ENCODE measurements at regions not wholly inside any gene's neighbourhood (a gene's known extent, or its start where the extent isn't known, plus 50 kb on each side); places are given as distances from the start of the nearest gene placed in this dataset.

DNA sequence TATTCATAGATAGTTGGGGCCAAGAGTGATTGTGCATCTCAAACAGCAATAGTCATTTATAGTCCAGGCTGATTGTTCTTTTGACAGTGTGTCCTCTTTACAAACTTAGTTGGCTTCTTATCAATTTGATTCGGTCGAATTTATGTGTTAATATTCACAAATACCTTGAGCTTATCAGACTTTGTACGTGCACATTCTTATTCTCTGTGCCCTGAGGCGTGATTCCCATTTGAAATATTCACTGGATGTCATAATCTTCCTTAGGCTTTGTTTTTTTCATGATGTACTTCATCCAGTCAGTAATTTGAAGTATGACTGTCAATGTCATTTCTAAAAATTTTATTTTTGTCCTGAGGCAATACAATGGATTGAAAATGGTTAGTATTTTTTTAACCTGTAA is 263.5 kb upstream of the PCDH7 start:
- no peak for DNase-seq (ENCODE audit: low read depth)
- TF ChIP-seq, protein P1, sequence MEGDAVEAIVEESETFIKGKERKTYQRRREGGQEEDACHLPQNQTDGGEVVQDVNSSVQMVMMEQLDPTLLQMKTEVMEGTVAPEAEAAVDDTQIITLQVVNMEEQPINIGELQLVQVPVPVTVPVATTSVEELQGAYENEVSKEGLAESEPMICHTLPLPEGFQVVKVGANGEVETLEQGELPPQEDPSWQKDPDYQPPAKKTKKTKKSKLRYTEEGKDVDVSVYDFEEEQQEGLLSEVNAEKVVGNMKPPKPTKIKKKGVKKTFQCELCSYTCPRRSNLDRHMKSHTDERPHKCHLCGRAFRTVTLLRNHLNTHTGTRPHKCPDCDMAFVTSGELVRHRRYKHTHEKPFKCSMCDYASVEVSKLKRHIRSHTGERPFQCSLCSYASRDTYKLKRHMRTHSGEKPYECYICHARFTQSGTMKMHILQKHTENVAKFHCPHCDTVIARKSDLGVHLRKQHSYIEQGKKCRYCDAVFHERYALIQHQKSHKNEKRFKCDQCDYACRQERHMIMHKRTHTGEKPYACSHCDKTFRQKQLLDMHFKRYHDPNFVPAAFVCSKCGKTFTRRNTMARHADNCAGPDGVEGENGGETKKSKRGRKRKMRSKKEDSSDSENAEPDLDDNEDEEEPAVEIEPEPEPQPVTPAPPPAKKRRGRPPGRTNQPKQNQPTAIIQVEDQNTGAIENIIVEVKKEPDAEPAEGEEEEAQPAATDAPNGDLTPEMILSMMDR (IDR thresholded peaks at IDR 0.05; ENCODE audit: insufficient read depth, low read depth, low read length, missing control alignments) = no peak

DNA sequence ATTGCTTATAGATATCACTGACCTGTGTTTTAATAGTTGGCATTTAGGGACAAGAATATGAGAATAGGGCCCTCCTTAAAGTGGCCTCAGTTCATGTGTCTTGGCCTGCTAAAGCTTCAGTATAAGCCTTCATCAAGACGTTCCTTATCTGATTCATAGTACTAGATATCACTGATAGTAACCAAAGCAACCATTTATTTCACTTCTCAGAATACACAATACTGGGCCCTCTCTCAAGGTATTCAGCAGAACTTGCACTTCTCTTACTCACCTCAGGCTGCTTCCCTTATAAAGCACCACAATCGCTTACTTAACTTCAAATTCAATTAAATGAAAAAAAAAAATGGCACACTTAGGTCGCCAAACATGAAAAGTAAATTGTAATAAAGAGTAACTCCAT is 259.4 kb upstream of the PCDH7 start:
- no peak for DNase-seq (ENCODE audit: low read depth)
- no peak overlapping the region for H3K4me3 ChIP-seq (ENCODE audit: low read length)
- TF ChIP-seq, protein P1 (IDR thresholded peaks at IDR 0.05; ENCODE audit: insufficient read depth, low read depth, low read length, missing control alignments) = no peak

More for the DNA sequence above, 263.5 kb upstream of the PCDH7 start:
- H3K4me3 ChIP-seq (ENCODE audit: low read length) = no peak overlapping the region

DNA sequence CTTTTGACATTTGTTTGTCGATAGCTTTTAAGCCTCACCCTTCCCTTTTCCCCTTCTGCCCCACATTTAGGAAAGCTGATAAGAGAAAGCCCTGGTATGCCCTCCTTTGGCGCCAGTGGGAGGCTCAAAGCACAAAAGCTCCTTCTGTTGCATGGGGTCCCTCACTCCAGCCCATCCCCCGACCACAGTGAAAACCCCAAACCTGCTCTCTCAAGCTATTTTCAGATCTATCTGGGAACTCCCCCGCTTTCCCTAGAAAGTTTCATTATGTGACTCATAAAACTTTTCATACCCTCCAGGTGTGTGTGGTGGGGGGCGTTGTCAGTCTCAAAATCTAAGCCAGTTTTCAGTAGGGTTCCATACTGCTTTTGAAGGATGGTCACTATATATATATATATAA is 259.0 kb upstream of the PCDH7 start:
- TF ChIP-seq, protein P1 (IDR thresholded peaks at IDR 0.05; ENCODE audit: insufficient read depth, low read depth, low read length, missing control alignments) = no peak
- H3K4me3 ChIP-seq (ENCODE audit: low read length) = no peak overlapping the region
- no peak for DNase-seq (ENCODE audit: low read depth)

DNA sequence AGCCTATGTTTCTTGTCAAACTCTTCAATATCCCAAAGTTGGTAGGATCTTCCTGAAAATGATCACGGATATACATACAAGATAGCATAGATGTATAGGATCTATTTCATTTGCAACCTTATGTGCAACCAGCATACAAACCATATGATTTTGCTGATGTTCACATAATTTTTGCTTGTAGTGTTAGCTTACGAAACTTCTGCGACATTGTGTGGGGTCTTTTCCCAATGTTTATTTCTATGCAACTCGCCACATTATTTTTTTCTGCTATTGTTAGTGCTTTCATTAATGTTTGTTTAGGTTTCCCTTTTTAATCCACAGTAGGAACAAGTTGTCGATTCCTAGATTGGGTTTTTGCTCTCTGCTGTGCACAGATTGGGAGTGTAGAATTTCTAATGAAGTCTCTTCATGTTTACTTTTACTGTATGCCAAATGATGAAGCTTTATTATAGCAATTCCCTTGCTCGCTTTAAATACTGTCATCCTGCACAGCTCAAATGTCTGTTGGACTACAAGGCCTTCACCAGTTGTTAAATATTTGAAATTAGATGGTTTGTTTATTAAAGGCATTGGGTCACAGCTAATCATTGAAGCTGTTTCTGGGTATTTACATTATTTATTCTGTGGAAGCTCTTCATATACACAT is 257.6 kb upstream of the PCDH7 start:
- H3K4me3 ChIP-seq (ENCODE audit: low read length) = no peak overlapping the region
- no peak for DNase-seq (ENCODE audit: low read depth)
- TF ChIP-seq, protein P1 (IDR thresholded peaks at IDR 0.05; ENCODE audit: insufficient read depth, low read depth, low read length, missing control alignments) = no peak

DNA sequence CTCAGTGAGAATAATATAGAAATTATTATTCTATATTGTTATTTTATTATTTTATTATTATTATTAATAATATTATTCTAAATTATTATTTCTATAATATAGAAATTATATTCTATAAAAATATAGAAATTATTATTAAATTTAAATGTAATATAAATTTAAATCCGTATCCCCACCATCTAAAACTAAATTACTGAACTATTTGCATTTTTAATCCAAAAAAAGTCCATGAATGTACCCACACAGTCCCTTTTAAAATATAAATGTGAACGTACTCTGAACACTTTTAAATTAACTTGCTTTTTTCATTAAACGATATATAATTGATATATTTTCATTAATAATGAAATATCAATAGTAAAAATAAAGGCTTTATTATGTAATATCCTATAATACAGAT is 248.3 kb upstream of the PCDH7 start:
- DNase-seq (ENCODE audit: low read depth) = no peak
- no peak overlapping the region for H3K4me3 ChIP-seq (ENCODE audit: low read length)
- TF ChIP-seq, protein P1 (IDR thresholded peaks at IDR 0.05; ENCODE audit: insufficient read depth, low read depth, low read length, missing control alignments) = no peak

DNA sequence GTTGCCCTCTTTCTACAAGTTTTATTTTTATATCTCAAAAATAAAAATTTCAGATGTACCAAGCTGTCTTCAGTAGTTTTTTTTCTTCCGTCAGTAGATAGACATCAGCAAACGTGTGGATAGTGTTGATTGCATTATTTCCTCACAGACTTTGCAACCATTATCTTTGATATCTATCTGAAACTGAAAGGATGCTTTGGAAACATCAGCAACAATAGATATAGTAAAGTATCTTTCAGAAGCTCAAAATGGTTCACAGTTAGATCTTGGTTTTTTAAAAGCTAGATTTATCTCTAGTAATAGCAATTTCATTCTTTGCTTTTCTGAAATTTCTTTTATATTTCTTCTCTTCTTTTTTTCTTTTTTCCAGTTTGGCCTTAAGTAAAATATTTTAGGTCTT is 246.9 kb upstream of the PCDH7 start:
- DNase-seq (ENCODE audit: low read depth) = no peak
- TF ChIP-seq, protein P1 (IDR thresholded peaks at IDR 0.05; ENCODE audit: insufficient read depth, low read depth, low read length, missing control alignments) = no peak
- no peak overlapping the region for H3K4me3 ChIP-seq (ENCODE audit: low read length)

DNA sequence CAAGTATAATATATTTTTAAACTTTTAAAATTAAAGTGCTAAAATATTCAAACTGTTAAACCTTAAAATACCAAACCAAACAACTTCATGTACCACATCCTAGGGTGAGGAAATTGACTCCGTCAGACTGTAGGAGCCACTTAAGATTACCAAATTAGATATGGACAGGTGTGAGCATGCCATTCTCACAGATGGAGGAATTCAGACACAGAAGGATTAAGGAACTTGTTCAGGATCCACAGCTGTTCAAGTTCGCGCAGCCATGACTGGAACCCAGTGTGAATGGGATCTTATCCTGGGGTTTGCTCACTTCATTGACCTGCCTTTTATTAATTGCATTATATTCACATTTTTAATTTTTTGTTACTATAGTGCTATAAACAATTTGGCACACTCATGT is 224.9 kb upstream of the PCDH7 start:
- TF ChIP-seq, protein P1 (IDR thresholded peaks at IDR 0.05; ENCODE audit: insufficient read depth, low read depth, low read length, missing control alignments) = no peak
- peak; percentile 23 for DNase-seq (ENCODE audit: low read depth)
- H3K4me3 ChIP-seq (ENCODE audit: low read length) = no peak overlapping the region

Measured in epithelial cell of esophagus (primary cell).